Fibroblast of upper back skin (primary cell): ENCODE measurements at regions not wholly inside any gene's neighbourhood (a gene's known extent, or its start where the extent isn't known, plus 50 kb on each side); places are given as distances from the start of the nearest gene placed in this dataset.

Experiments used
- DNase-seq: peaks from one replicate; pipeline ENCODE4 v3.0.0-alpha.2; 2013

DNA sequence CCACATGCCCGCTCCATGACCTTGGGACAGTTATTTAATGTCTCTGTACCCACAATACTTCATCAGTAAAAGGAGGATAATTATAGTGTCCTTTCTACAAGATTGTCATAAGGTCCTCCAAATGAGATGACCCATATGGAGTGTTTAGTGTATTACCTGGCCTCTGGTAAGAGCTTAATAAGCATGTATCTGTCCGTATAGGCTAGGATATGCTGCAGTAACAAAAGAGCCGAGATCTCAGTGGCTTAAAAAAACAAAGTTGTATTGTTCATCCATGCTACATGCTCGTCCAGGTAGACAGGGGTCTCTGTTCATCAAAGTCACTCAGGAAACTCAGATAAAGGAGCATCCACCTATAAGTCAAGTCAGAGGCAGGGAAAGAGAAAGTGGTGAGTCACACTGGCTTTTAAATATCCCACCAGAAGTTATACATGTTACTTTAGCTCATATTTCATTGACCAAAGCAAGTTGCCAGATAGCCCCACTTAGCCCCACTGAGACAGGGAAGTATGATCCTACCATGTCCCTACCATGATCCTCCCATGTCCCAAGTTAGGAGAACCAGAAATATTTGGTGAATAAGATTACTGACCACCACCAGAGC lies 53.0 kb upstream of the KAZN start:
- no peak for DNase-seq

DNA sequence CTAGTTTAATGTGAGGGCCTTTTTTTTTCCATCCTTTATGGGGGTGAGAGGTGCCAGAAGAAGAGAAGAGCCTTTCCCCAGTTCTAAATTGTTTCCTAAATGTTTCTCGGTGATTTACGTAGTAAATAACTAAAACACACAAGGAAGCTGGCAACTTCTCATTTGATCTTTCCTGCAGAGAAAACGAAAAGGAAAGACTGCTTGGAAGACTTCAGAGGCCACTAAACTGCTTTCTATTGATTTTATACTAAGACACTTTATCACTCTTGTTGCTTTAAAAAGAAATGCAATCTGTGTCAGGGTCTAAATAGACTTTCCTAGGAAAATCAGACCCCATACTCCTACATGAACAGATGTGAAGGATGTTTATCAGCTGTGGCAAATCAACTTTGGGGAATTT lies 52.1 kb upstream of the KAZN start:
- DNase-seq, result no peak
